Right lung (tissue), 2 donors: ENCODE measurements at regions not wholly inside any gene's neighbourhood (a gene's known extent, or its start where the extent isn't known, plus 50 kb on each side); places are given as distances from the start of the nearest gene placed in this dataset.
"Not testable (repeated sequence)": the region's sequence is repeated elsewhere in the genome, so short reads cannot be mapped to it uniquely, and the experiment has no call there.

Experiments
- DNase-seq, 2 donors: peaks; one replicate each; pipeline ENCODE4 v3.0.0-alpha.2; 2013

GRCh38 chr4:3365326-3365725, 72.5 kb downstream of the RGS12 start:
- no peak for DNase-seq

GRCh38 chr4:3365871-3366842, 73.3 kb downstream of the RGS12 start:
- DNase-seq, result no peak

DNA sequence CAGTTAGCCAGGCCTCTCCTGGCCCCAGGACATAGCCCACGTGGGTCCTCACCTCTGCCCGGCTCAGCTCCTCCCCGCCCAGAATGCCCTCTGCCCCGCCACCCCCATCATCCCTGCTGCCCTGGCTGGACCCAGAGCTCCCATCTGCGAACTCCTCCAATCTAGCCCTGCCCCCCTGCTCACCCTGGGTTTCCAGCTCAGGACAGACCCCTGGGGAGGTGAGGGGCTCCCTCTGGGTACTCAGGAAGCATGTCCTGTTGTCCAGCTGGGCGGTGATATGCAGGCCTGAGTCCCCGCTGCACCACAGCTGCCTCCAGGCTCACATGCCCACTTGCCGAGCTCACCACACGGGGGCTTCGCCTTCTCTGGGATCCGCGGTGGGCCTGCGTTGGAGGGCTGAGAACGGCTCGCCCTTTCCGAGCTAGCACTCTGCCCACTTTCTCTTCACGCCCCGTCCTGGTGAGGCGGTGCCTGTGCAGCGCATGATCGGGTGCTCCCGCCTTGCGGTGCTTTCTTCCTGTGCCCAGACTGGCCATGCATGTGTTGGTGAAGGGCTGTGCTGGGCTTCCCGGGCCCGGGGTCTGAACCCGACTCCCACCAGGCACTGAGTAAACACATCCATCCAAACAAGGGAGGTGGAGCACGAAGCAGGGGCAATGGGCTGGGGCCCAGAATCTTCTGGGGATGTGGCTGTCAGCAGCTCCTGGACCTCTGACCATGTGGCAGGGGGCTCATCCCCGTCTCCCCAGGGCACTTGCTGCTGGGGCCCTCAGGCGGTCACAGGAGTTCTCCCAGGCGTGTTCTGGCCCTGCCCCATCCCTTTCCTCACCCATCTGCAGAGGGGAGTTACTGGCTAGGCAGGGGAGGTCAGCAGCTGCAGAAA, 74.3 kb downstream of the RGS12 start:
- DNase-seq, result no peak

GRCh38 chr4:3367866-3368265, 73.9 kb upstream of the HGFAC start:
- no peak for DNase-seq

DNA sequence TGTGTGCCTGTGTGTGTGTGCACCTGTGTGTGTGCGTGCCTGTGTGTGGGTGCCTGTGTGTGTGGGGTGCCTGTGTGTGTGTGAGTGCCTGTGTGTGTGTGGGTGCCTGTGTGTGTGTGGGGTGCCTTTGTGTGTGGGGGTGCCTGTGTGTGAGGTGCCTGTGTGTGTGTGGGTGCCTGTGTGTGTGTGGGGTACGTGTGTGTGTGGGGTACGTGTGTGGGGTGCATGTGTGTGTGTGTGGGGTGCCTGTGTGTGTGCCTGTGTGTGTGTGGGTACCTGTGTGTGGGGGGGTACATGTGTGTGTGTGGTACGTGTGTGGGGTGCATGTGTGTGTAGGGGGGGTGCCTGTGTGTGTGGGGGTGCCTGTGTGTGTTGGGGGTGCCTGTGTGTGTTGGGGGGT, 73.4 kb upstream of the HGFAC start:
- no peak for DNase-seq

- no peak for DNase-seq
Measured at GRCh38 chr4:3368841-3369760, 72.7 kb upstream of the HGFAC start.

DNA sequence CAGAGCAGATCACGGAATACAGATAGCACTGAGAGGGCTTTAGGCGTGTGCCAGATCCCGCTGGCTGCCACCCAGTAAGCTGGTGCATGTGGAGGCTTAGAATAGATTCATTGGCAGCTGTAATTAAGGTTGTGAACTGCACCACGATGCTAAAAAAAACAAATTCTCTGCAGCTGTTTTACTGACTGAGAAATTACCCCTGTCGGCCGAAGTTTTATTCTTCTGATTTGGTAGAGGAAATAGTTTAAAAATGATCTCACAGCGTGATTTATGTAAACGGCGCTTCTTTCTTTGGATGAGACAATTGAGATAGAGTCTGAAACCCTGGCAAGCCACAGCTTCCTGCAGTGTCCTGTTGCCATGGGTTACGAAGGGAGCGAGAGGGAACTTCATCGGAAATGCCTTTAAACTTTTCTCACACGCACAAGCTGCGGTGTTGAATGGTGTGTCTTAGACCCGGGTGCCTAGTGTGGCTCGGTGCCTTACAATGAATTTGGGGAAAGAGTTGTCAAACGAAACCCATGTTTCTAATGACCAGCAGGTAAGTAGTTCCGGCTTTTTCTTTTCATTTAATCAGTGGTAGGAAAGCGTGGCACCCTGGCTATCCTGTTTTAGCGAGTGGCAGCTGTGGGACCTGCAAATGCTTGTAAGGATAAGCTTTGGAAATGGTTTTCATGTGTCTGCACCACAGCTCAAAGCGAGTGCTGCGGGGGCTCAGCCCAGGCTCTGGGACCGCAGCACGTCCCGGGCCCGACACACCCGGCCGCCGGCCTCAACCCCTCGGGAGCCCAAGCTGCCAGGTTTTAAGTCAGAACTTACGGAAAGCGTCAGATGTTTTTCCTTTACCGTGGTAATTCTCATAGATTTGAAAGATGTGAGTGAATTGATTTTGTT, 71.7 kb upstream of the HGFAC start:
- DNase-seq, result peak in 1 of 2 donors; percentile 50

- DNase-seq, result no peak
Measured at GRCh38 chr4:3371033-3372001, 70.5 kb upstream of the HGFAC start.

DNA sequence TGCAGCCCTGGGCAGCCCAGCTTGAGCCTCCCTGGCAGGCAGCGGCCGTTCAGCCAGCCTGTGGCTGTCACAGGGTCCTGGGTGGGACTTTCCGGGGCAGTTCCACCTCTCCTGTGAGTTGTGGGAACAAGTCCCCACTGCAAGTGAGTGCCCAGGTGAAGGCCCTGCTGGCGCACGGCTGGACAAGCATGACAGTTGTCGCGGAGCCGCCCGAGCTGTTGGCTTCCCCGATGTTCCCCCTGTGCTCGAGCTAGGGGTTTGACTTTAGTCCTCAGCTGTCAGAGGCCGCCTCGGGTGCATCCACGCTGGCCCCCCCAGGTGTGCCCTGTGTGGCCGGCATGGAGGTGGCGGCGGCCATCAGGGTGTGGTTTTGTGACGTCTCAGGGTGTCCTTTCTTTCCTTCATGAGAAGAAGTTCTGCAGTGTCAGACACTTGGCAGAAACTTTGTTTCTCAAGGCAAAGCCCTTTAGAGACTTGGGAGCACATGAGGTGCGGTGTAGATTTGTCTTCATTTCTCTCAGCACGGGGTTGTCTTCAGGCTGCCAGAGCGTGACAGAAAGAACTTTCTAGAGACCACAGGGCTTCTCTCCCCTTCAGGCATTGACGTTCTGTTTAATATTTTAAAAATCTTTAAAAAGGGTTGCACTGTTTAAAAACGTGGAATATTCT, 69.4 kb upstream of the HGFAC start:
- DNase-seq, result no peak

DNA sequence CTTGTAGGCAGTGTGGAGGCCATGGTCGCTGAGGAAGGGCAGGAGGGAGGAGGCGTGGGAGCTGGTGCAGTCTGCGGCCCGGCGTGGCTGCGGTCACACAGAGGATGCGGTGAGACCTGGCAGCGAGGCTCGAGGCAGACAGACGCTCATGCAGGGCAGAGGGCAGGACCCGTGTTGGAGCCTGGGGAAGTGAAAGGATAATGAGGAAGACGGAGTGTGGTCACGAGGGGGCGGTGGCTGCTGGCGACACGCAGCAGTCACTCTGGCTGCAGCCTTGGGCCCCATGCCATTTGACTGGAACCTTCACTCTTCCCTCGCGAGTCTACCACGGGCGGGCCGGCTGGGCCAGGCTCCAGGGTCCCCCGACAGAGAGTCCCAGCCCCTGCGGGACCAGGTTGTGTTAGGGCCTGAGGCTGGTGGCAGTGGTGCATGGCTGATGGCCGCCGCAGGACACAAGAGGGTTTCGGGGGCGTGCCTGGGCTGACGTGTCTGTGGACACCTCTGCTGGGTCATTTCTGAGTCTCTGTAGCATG, 68.8 kb upstream of the HGFAC start:
- DNase-seq, result no peak

GRCh38 chr4:3373468-3373867, 68.3 kb upstream of the HGFAC start:
- no peak for DNase-seq

DNA sequence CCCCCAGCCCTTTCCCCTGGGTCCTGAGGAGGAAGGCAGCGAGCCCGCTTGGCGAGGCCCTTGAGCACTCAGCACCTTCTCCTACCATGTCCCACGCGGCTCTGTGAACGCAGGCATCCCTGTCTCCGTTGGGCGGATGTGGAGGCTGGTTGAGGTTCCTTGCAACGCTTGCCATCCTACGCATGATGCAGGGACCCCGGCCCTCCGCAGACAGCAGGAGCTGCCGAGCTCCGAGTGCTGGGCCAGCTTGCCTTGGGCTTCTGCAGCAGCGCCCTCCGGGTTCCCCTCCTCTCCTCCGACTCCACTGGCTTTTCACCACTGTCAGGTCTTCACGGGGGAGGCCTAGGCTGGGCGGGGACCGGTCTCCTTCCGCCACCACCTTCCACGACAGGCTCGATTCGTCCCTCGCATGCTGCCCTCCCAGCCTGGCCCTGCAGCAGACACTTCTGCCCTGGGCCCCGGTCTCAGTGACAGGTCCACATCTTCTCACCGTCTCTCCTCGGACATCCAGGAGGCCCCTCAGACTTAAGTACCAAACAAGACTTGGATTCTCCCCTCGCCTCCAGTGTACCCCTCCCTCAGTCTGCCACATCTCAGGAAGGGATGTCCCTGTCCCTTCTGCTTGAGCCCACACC, 67.6 kb upstream of the HGFAC start:
- DNase-seq, result no peak

DNA sequence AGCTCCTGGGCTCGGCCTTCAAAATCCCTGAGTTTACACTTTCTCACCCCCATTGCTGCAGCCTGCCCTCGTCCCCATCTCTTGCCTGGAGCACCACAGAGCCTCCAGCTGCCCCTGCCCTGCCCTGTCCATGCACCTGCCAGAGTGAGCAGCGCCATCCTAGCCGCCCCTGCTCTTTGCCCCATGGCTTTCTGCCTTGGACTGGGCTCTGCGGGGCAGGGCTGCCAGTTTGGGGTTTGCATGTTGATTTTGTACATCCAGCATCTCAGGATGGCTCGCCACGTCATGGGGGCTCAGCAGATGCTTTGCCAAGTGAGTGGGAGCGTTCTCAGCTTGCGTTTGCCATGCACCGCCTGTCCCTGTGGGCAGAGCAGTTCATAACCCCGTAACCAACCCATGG, 67.1 kb upstream of the HGFAC start:
- DNase-seq, result no peak

DNA sequence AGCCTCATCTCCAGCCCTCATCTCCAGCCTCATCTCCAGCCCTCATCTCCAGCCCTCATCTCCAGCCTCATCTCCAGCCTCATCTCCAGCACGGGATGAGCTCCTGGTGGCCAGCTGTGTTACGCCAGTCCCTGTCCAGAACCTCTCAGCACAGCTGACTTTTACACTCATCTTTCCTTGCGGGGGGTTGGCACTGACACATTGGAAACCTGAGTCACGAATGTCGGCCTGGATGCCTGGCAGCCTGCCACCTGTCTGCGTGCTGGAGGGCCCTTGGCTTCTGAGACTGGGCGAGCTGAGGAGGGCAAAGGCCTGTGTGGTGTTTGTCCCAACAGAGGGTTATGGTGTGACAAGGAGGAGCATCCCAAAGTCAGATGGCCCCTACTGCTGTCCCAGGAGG, 66.1 kb upstream of the HGFAC start:
- no peak for DNase-seq

DNA sequence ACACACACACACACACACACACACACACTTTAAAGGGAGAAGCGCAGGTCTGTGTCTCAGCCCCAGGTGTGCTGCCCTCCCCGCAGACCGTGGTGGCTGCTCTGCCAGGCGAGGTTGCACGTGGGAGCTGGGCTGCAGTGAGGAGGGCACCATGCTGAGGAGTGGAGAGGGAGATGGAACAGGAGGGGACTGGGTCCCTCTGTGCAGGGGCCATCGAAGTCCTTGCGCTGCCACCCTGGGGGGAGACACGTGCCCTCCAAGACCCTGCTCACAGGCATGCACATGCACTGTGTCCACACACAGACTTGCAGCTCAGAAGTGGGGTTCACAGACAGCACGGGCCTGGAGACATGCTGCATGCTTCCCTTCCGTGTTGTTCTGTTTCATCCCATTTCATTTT, 65.5 kb upstream of the HGFAC start:
- no peak for DNase-seq

- no peak for DNase-seq
Measured at GRCh38 chr4:3377557-3377956, 64.2 kb upstream of the HGFAC start.

DNA sequence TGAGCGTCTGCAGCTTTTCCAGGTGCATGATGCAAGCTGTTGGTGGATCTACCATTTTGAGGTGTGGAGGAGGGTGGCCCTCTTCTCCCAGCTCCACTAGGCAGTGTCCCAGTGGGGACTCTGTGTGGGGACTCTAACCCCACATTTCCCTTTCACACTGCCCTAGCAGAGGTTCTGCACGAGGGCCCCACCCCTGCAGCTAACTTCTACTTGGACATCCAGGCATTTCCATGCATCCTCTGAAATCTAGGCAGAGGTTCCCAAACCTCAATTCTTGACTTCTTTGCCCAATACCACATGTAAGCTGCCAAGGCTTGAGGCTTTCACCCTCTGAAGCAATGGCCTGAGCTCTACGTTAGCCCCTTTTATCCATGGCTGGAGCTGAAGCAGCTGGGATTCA, 61.4 kb upstream of the HGFAC start:
- not testable (repeated sequence) for DNase-seq

DNA sequence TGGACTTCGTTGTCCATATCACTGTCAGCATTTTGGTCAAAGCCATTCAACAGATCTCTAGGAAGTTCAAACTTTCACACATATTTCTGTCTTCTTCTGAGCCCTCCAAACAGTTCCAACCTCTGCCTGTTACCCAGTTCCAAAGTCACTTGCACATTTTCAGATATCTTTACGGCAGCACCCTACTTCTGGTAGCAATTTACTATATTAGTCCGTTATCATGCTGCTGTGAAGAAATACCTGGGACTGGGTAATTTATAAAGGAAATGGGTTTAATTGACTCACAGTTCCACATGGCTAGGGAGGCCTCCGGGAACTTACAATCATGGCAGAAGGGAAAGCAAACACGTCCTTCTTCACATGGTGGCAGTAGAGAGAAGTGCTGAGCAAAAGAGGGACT, 60.6 kb upstream of the HGFAC start:
- DNase-seq, result not testable (repeated sequence)
